Dendritic cell treated with granulocyte-macrophage colony-stimulating factor and Interleukin-4, amounts not matched to agents 40 ng/mL and 50 ng/mL, for 4 days (primary cell): ENCODE measurements at regions not wholly inside any gene's neighbourhood (a gene's known extent, or its start where the extent isn't known, plus 50 kb on each side); places are given as distances from the start of the nearest gene placed in this dataset.

Source experiments
- H3K27ac Mint-ChIP-seq: one replicate; pipeline ENCODE4 v1.8.0; 2022; ENCODE audit warnings: mild to moderate bottlenecking, mixed read lengths
- H3K27me3 Mint-ChIP-seq: one replicate; pipeline ENCODE4 v1.8.0; 2022; ENCODE audit warnings: mild to moderate bottlenecking, mixed read lengths
- H3K36me3 Mint-ChIP-seq: one replicate; pipeline ENCODE4 v1.8.0; 2022; ENCODE audit warnings: low read depth, mixed read lengths
- H3K4me1 Mint-ChIP-seq: one replicate; pipeline ENCODE4 v1.8.0; 2022; ENCODE audit warnings: low read depth, mixed read lengths
- H3K4me3 Mint-ChIP-seq: one replicate; pipeline ENCODE4 v1.8.0; 2022; ENCODE audit warnings: mild to moderate bottlenecking, moderate library complexity, mixed read lengths
- H3K9me3 Mint-ChIP-seq: one replicate; pipeline ENCODE4 v1.8.0; 2022; ENCODE audit warnings: mixed read lengths
- intact Hi-C: fragments of 100-400 bp; cut with micrococcal nuclease; formaldehyde crosslinking; loops from one replicate; pipeline ENCODE4 v1.15.0; 2022

DNA sequence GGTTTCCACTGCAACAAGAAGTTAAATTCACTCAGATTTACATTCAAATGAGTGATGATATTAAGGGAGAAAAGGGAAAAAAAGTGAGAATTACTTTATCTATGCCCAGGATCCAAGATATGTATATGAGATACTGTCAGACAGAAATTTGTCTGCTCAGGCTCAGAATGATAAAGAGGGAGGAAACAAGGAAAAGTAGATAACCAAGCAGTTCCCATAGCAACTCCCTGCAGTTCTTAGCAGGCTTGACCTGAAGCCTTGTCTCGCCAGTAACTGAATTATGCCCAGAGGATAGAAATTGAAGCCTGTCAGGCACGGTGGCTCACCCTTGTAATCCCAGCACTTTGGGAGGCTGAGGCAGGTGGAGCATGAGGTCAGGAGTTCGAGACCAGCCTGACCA, 304.4 kb downstream of the TLE1 start:
- no peak overlapping the region for H3K27ac Mint-ChIP-seq
- H3K9me3 Mint-ChIP-seq = no peaks in the 10 kb centered on the region
- no peaks in the 10 kb centered on the region for H3K36me3 Mint-ChIP-seq
- H3K27me3 Mint-ChIP-seq = no peaks in the 10 kb centered on the region
- intact Hi-C loops = no loop called here
- no peak overlapping the region for H3K4me3 Mint-ChIP-seq
- H3K4me1 Mint-ChIP-seq = peaks cover 5% of the 10 kb centered on the region

DNA sequence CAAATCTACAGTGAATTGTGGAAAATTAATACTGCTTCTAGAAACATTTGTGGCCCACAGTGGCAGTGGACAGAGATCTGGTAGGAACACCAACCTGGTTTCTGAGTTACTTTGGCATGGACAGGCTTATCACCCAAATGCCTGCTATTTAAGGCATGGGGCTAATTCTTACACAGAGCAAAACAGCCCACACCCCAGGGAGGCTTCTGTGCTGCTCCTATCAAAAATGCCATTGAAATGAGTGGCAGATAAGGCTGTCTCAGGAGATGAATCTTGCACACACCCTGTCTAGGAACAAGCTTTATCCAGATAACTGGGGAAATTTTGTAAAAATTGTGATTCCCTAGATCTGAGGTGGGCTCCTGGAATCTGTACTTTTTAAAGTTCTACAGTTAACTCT, 307.1 kb downstream of the TLE1 start:
- H3K36me3 Mint-ChIP-seq = no peaks in the 10 kb centered on the region
- H3K27me3 Mint-ChIP-seq = peaks cover 4% of the 10 kb centered on the region
- no peak overlapping the region for H3K4me3 Mint-ChIP-seq
- H3K27ac Mint-ChIP-seq = no peak overlapping the region
- no peaks in the 10 kb centered on the region for H3K9me3 Mint-ChIP-seq
- H3K4me1 Mint-ChIP-seq = peaks cover 5% of the 10 kb centered on the region
- intact Hi-C loops = no loop called here

DNA sequence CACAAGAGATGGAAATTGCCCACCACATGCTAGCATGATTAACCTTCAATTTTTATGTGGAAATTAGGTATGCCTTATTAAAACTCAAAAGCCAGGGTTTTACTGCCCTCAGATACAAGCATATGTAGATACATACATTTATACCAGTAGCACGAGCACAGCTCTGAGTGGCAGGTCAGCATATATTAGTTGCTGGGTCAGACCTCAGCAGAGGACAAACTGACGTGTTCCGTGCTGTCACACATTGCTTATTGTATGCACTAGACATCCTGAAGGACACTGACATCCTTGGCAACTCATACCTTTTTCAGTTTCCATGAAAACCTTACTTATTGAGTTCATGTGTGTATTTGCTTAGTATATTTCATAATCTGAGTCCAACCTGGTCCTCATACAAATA, 307.7 kb downstream of the TLE1 start:
- no peaks in the 10 kb centered on the region for H3K36me3 Mint-ChIP-seq
- no peaks in the 10 kb centered on the region for H3K9me3 Mint-ChIP-seq
- H3K27me3 Mint-ChIP-seq = peaks cover 7% of the 10 kb centered on the region
- intact Hi-C loops = no loop called here
- H3K27ac Mint-ChIP-seq = no peak overlapping the region
- H3K4me3 Mint-ChIP-seq = no peak overlapping the region
- peaks cover 5% of the 10 kb centered on the region for H3K4me1 Mint-ChIP-seq

DNA sequence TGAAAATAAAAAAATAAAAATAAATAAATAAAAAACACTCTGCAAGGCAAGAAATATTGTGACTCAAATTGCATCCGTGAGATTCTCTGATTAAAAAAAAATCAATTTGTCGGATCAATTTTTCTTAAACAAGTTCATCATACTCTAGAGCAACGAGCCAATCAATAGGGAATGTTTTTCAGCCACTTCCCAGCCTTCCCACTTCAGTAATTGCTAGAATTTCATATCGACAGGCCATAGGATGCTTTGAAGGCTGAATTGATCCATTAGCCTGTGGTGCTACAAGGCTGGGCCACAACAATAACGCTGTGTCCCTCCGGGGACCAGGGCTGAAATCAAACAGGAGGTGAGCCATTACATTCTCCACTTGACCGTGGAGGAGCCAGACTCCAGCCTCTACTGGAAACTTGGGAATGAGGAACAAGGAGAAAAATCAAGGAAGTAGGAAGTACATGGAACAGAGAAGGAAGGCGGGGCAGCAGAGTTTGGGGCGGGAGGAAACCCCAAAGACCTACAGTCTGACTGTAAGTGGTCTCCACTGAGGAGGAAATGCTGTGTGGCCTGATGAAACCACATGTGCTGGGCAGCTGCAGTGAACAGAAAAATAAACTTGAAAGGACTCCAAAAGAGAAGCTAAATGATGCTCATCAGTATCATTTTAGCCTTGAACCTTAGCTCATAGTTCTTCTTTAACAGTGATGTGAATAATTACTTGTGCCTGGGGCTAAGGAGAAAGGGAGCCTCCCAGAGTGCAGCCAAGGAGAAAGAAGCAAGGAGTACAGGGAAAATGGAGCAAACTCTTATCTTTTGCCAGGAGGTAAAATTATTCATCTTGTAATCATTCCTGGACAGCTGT, 308.6 kb downstream of the TLE1 start:
- Mint-ChIP-seq H3K4me1 (peaks cover 9% of the 10 kb centered on the region), H3K4me3 (no peak overlapping the region), H3K36me3 (no peaks in the 10 kb centered on the region), H3K27ac (no peak overlapping the region), H3K9me3 (no peaks in the 10 kb centered on the region), H3K27me3 (peaks cover 7% of the 10 kb centered on the region)
- intact Hi-C loops = no loop called here

DNA sequence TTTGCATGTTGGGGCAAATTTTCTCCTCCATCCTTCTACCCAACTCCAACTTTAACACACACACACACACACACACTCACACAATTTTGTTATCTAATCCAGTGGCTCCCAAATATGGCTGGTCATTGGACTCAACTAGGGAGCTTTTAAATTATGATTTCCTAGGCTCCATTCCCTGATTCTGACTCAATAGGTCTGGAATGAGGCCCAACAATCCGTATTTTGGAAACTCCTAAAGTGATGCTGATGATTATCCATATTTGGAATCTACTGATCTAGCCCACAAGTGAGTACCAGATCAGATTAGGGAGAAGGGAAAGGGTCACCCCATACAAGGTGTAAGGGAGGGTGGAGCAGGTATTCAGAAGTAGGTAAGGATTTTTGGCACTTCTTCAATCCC, 309.7 kb downstream of the TLE1 start:
- H3K4me3 Mint-ChIP-seq = no peak overlapping the region
- H3K36me3 Mint-ChIP-seq = no peaks in the 10 kb centered on the region
- intact Hi-C loops = no loop called here
- peaks cover 20% of the 10 kb centered on the region for H3K4me1 Mint-ChIP-seq
- no peak overlapping the region for H3K27ac Mint-ChIP-seq
- H3K9me3 Mint-ChIP-seq = no peaks in the 10 kb centered on the region
- H3K27me3 Mint-ChIP-seq = peaks cover 7% of the 10 kb centered on the region

DNA sequence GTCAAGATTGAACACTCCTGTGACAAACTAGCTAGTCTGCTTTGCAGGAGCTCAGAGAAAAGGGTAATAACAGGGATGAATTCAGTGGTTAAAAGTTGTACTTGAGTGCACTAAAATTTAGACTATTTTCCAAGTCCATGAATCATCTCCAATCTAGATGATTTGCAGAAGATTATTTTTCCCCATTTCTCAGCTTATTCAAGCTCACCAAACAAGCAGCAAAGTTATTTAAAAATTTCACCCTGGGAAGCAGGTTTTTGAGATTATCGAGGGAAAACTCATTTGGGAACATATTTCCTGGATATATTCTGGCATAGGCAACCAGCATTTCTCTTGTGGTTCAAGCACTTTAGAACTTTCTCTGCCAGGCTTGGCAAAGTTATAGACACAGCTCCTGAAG, 311.4 kb downstream of the TLE1 start:
- Mint-ChIP-seq H3K27me3 (peaks cover 7% of the 10 kb centered on the region), H3K9me3 (no peaks in the 10 kb centered on the region), H3K4me3 (no peak overlapping the region), H3K36me3 (no peaks in the 10 kb centered on the region), H3K27ac (no peak overlapping the region), H3K4me1 (peaks cover 26% of the 10 kb centered on the region)
- intact Hi-C loops = no loop called here

DNA sequence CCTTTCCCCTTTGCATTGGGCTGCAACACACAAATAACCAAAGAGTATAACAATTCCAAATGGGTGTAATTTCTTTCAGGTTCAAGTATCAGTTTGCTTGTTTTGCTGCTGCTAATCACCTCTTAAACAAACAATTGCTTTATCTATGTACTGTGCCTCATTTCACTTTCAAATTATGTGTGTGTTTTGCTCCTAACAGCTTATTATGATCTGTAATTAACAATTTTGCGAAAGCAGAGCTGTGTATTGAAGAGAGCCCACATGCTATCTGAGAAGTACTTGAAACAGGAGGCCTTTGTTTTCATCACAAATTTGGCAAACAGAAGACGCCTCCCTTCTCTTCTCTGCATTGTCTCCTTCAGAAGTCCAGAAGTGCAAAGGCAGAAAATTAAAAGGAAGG, 312.0 kb downstream of the TLE1 start:
- H3K27ac Mint-ChIP-seq = no peak overlapping the region
- no peak overlapping the region for H3K4me3 Mint-ChIP-seq
- peaks cover 7% of the 10 kb centered on the region for H3K27me3 Mint-ChIP-seq
- H3K4me1 Mint-ChIP-seq = peaks cover 26% of the 10 kb centered on the region
- no peaks in the 10 kb centered on the region for H3K36me3 Mint-ChIP-seq
- no peaks in the 10 kb centered on the region for H3K9me3 Mint-ChIP-seq
- intact Hi-C loops = no loop called here

DNA sequence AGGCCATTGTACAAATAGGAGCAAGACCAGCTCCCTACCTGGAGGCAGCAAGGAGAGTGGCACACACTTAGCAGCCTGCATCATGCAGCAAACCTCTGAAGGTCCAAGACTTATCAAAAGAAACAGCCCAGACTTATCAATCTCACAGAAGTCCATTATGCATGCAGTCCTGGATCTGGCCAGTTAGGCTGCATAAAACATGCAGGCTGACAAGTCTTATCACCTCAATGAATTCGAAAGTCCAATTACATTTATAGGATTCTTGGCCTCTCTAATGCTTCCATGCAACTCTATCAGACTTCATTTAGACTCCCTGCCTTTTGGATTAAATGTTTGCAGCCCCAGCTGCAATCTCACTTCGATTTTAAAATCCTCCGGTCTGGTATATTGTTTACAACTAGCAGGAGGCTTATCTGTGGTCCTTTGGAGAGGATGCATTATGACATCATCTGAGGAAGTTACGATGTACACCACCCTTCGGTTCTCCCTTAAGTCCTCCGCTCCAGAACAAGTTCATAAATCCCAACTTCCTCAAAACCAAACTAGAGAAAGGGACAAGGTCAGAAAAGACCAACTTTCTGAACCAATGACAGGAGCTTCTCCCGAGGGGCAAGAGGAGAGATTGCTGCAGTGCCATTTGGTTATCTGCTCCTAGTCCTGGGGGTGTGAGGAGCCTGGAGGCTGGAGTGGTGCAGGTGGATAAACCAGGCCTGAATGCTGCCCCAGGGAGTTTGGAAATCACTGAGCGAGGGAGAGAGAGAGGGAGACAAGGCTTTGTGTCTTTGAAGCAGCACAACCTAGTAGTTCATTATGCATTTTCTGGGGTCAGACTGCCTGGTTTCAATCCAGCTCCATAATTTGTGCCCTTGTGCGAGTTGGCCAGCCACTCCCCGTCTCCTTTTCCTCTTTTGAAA, 313.9 kb downstream of the TLE1 start:
- Mint-ChIP-seq H3K9me3 (no peaks in the 10 kb centered on the region), H3K36me3 (no peaks in the 10 kb centered on the region), H3K27me3 (peaks cover 7% of the 10 kb centered on the region), H3K27ac (no peak overlapping the region), H3K4me3 (no peak overlapping the region), H3K4me1 (peaks cover 21% of the 10 kb centered on the region)
- intact Hi-C loops = no loop called here

DNA sequence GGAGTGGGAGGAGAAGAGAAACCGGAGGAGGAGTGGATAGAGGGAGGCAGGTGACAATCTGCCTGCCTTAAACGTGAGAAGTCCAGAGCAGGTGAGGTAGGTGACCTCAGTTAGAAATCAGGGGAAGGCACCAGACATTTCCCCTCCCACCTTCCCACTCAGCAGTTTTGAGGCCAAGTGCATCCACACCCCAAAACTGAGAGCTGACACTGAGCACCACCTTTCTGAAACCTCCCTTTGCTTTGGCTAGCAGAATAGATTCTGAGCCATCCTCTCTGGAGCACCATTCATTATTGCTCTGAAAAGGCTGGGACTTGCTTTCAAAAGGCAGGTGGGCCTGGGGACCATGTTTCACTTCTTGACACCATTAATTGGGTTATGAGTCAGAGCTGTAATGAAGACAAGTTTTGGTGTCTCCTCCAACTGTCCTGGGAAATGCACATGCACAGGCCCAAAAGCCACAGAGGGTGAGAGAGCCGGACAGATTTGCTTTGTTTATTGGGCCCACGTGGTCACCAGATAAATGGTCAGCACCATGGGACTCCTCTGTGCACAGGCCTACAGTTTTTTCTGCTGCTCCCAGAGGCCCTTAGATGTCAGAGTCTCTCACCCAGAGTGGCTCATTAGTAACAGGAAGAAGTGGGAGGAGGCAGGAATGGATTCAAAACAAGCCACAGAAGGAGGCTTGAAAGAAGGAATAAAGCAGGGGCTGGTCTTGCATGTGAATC, 314.7 kb downstream of the TLE1 start:
- no peaks in the 10 kb centered on the region for H3K36me3 Mint-ChIP-seq
- H3K9me3 Mint-ChIP-seq = no peaks in the 10 kb centered on the region
- intact Hi-C loops = no loop called here
- no peak overlapping the region for H3K27ac Mint-ChIP-seq
- H3K4me3 Mint-ChIP-seq = no peak overlapping the region
- H3K4me1 Mint-ChIP-seq = peaks cover 21% of the 10 kb centered on the region
- peaks cover 5% of the 10 kb centered on the region for H3K27me3 Mint-ChIP-seq

DNA sequence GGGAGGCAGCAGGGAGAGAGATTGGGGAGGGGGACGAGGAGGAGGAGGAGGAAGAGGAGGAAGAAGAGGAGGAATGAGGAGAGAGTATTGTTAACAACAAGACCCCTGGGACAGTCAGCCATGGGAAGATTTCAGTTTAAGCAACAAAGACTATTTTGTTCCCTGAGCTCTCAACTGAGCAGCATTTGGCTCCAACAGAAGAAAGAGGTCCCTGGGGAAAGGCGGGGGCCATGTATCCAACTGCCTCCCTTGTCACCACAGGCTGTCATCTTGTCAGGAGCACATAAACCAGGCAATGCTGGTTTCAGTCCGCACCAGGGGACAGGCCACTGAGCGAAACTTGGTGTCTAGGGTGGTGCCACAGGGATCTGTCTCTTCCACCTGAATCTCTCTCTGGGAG, 316.1 kb downstream of the TLE1 start:
- Mint-ChIP-seq H3K4me1 (peaks cover 21% of the 10 kb centered on the region), H3K4me3 (no peak overlapping the region), H3K27ac (no peak overlapping the region), H3K27me3 (peaks cover 2% of the 10 kb centered on the region), H3K36me3 (no peaks in the 10 kb centered on the region), H3K9me3 (no peaks in the 10 kb centered on the region)
- intact Hi-C loops = no loop called here

DNA sequence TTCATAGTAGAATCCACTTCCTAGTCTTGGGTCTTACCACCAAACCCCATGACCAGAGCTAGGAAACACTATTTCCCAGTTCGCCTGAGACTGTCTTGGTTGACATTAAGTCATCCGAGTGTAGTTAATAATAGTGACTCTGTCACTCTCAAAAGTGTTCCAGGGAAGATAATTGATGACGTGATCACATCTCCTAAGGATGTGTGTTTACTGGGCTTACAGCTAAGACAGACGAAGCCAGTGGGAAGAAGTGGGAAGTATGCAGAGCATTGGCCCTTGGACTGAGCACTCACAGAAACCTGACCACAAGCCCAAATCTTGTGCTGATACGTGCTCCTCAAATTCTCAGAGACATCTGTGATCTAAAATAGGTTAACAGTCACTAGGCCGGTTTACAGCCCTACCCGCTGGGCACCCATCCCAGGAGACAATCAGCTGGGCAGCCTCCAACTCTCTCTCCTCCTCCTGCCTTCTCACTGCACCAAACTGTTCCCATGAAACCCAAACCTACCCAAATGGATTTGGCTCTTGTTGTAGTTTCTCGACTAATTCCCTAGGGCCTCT, 316.6 kb downstream of the TLE1 start:
- Mint-ChIP-seq H3K4me3 (no peak overlapping the region), H3K4me1 (peaks cover 21% of the 10 kb centered on the region), H3K36me3 (no peaks in the 10 kb centered on the region), H3K27ac (no peak overlapping the region), H3K9me3 (no peaks in the 10 kb centered on the region), H3K27me3 (peaks cover 2% of the 10 kb centered on the region)
- intact Hi-C loops = no loop called here

DNA sequence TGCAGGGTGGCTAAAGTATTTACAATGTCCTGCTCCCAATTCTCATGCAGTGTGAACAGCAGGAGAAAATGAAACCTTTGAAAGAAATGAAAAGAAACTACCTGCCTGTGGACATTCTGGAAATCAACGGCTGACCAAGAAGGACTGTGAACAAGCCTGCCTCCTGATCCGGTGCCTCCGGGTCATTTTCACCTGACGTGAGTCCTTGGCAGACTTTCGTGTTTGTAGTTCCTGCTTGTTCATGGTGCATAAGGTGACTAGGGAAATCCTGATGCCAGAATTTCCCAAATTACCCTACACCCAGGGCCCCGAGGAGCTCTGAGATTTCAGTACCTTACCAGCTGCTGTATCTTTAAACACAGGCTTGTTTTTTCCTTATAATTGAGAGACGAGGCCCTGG, 317.5 kb downstream of the TLE1 start:
- H3K4me1 Mint-ChIP-seq = peaks cover 21% of the 10 kb centered on the region
- H3K9me3 Mint-ChIP-seq = peaks cover 4% of the 10 kb centered on the region
- no peaks in the 10 kb centered on the region for H3K27me3 Mint-ChIP-seq
- H3K36me3 Mint-ChIP-seq = no peaks in the 10 kb centered on the region
- intact Hi-C loops = no loop called here
- H3K27ac Mint-ChIP-seq = no peak overlapping the region
- no peak overlapping the region for H3K4me3 Mint-ChIP-seq

DNA sequence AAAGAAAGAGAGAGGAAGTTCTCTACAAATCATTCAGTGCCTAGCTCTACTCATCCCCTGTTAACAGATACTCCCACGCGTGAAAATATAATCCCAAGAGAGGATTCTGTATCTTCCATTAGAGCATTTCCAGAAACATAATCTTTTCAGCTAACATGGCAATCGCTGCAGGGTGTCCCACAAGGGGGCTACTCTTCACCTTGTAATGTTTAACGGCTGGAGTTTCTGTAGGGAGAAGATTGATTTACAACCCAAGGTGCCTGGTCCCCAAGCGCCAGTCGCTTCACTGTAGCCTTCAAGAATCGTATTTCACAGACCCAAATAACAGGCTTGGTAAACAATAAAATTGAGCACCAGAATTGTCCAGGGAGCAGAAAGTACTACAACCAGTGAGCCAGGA, 318.7 kb downstream of the TLE1 start:
- intact Hi-C loops = no loop called here
- Mint-ChIP-seq H3K27me3 (no peaks in the 10 kb centered on the region), H3K9me3 (peaks cover 13% of the 10 kb centered on the region), H3K4me3 (no peak overlapping the region), H3K4me1 (peaks cover 16% of the 10 kb centered on the region), H3K27ac (no peak overlapping the region), H3K36me3 (no peaks in the 10 kb centered on the region)

DNA sequence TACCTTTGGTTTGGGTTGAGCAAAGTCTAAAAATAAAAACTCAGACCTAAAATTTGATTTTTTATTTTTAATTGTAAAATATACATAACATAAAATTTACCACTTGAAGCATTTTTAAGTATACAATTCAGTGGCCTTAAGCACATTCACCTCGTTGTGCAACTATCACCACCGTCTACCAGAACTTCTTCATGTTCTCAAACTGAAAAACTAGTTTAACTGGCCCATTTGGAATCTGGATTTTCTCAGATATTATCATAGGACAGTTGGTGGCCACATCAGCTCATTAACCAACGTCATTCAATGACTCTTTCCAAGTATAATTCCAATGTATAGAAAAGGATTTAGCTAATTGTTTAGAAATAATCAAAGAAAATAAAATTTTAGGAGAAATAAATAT, 319.3 kb downstream of the TLE1 start:
- intact Hi-C loops = no loop called here
- Mint-ChIP-seq H3K27me3 (no peaks in the 10 kb centered on the region), H3K36me3 (no peaks in the 10 kb centered on the region), H3K9me3 (peaks cover 15% of the 10 kb centered on the region), H3K4me3 (no peak overlapping the region), H3K27ac (no peak overlapping the region), H3K4me1 (peaks cover 10% of the 10 kb centered on the region)
